DND-41 (cell line): ENCODE measurements at regions not wholly inside any gene's neighbourhood (a gene's known extent, or its start where the extent isn't known, plus 50 kb on each side); places are given as distances from the start of the nearest gene placed in this dataset.

Experiments used
- ATAC-seq: fragments of 200-7000 bp; cut with Tn5 transposase; 3 replicates; pipeline ENCODE4 v1.9.1; 2021; ENCODE audit warnings: low read depth; ENCODE audit not compliant: insufficient read depth
- DNase-seq: peaks from one replicate; pipeline ENCODE4 v3.0.0-alpha.2; 2020
- H2AFZ ChIP-seq: 2 replicates; pipeline ENCODE4 v1.6.0; 2012; ENCODE audit warnings: low read depth, low read length
- H3K27ac ChIP-seq: 2 replicates; pipeline ENCODE4 v1.5.1; 2012; ENCODE audit warnings: low read length, inconsistent platforms
- H3K27me3 ChIP-seq: fragments of 200-600 bp; sonication (generic); 2 replicates; pipeline ENCODE4 v1.6.0; 2012; ENCODE audit warnings: low read length, mild to moderate bottlenecking, inconsistent platforms; ENCODE audit not compliant: insufficient read depth, poor library complexity
- H3K36me3 ChIP-seq: 2 replicates; pipeline ENCODE4 v1.5.1; 2012; ENCODE audit warnings: low read length, inconsistent platforms; ENCODE audit not compliant: insufficient read depth
- H3K4me1 ChIP-seq: 2 replicates; pipeline ENCODE4 v1.5.1; 2012; ENCODE audit warnings: mild to moderate bottlenecking, low read length; ENCODE audit not compliant: insufficient read depth
- H3K4me2 ChIP-seq: 2 replicates; pipeline ENCODE4 v1.6.0; 2012; ENCODE audit warnings: mild to moderate bottlenecking, moderate library complexity, low read length, inconsistent platforms; ENCODE audit not compliant: insufficient read depth
- H3K4me3 ChIP-seq, 2 experiments: fragments of 200-600 bp in 1 of 2; shearing (Covaris generic) in 1 of 2; 2 replicates each; pipeline ENCODE4 v1.5.1; 2012 to 2016; ENCODE audit warnings: inconsistent platforms in 2 of 2, low read length in 2 of 2, mild to moderate bottlenecking in 2 of 2, low read depth in 1 of 2, moderate library complexity in 1 of 2
- H3K79me2 ChIP-seq: 2 replicates; pipeline ENCODE4 v1.6.0; 2012; ENCODE audit warnings: low read length, inconsistent platforms; ENCODE audit not compliant: insufficient read depth
- H3K9ac ChIP-seq: 2 replicates; pipeline ENCODE4 v1.6.0; 2012; ENCODE audit warnings: low read depth, mild to moderate bottlenecking, inconsistent platforms, low read length, moderate library complexity
- H3K9me3 ChIP-seq: 2 replicates; pipeline ENCODE4 v1.5.1; 2012; ENCODE audit warnings: low read length, moderate library complexity, mild to moderate bottlenecking, inconsistent platforms; ENCODE audit not compliant: insufficient read depth, severe bottlenecking
- H4K20me1 ChIP-seq: 2 replicates; pipeline ENCODE4 v1.6.0; 2012; ENCODE audit warnings: low read length; ENCODE audit not compliant: insufficient read depth
- CTCF ChIP-seq: IDR thresholded peaks from 2 replicates; pipeline ENCODE4 v1.5.1; 2012; ENCODE audit warnings: borderline replicate concordance, low read length, moderate library complexity, mild to moderate bottlenecking; ENCODE audit not compliant: poor library complexity, severe bottlenecking; ENCODE audit errors: extremely low read depth
- EZH2 ChIP-seq: IDR thresholded peaks from 3 replicates; pipeline ENCODE4 v1.6.1; 2012; ENCODE audit warnings: borderline replicate concordance, low read depth, mild to moderate bottlenecking, moderate library complexity, low read length, inconsistent platforms; ENCODE audit not compliant: severe bottlenecking

GRCh38 chr5:126186210-126186609 is 237.0 kb upstream of the GRAMD2B start:
- Histone ChIP-seq H3K9ac (no peak overlapping the region), H3K9me3 (no peaks in the 10 kb centered on the region), H3K27me3 (no peaks in the 10 kb centered on the region), H2AFZ (no peak overlapping the region), H3K4me3 (no peak overlapping the region), H3K36me3 (no peaks in the 10 kb centered on the region), H3K4me2 (no peak overlapping the region), H3K27ac (no peak overlapping the region), H3K79me2 (no peaks in the 10 kb centered on the region), H4K20me1 (no peaks in the 10 kb centered on the region), H3K4me1 (no peaks in the 10 kb centered on the region)
- TF ChIP-seq CTCF (no peak), EZH2 (no peak)
- ATAC-seq = no peak
- no peak for DNase-seq

- Histone ChIP-seq H3K9me3 (no peaks in the 10 kb centered on the region), H4K20me1 (no peaks in the 10 kb centered on the region), H3K4me2 (no peak overlapping the region), H3K79me2 (no peaks in the 10 kb centered on the region), H3K36me3 (no peaks in the 10 kb centered on the region), H2AFZ (no peak overlapping the region), H3K27ac (no peak overlapping the region), H3K4me1 (no peaks in the 10 kb centered on the region), H3K4me3 (no peak overlapping the region), H3K9ac (no peak overlapping the region), H3K27me3 (no peaks in the 10 kb centered on the region)
- no peak for TF ChIP-seq CTCF
- TF ChIP-seq EZH2 = no peak
- DNase-seq (no peak), ATAC-seq (no peak)
These were observed 234.4 kb upstream of the GRAMD2B start for GRCh38 chr5:126188804-126189203.

GRCh38 chr5:126189231-126189630 is 234.0 kb upstream of the GRAMD2B start:
- Histone ChIP-seq H3K4me1 (no peaks in the 10 kb centered on the region), H3K9ac (no peak overlapping the region), H3K27me3 (no peaks in the 10 kb centered on the region), H3K4me3 (no peak overlapping the region), H3K36me3 (no peaks in the 10 kb centered on the region), H3K79me2 (no peaks in the 10 kb centered on the region), H4K20me1 (no peaks in the 10 kb centered on the region), H3K27ac (no peak overlapping the region), H3K9me3 (no peaks in the 10 kb centered on the region), H2AFZ (no peak overlapping the region), H3K4me2 (no peak overlapping the region)
- ATAC-seq (no peak), DNase-seq (no peak)
- no peak for TF ChIP-seq CTCF
- no peak for TF ChIP-seq EZH2

- H3K9me3 ChIP-seq = no peaks in the 10 kb centered on the region
- H2AFZ ChIP-seq = no peak overlapping the region
- no peak overlapping the region for H3K27ac ChIP-seq
- H3K4me3 ChIP-seq = no peak overlapping the region
- no peaks in the 10 kb centered on the region for H4K20me1 ChIP-seq
- H3K36me3 ChIP-seq = no peaks in the 10 kb centered on the region
- no peaks in the 10 kb centered on the region for H3K4me1 ChIP-seq
- no peaks in the 10 kb centered on the region for H3K27me3 ChIP-seq
- no peak overlapping the region for H3K4me2 ChIP-seq
- TF ChIP-seq CTCF (no peak), EZH2 (no peak)
- no peak overlapping the region for H3K9ac ChIP-seq
- no peaks in the 10 kb centered on the region for H3K79me2 ChIP-seq
- no peak for DNase-seq
- ATAC-seq = no peak
These were observed 233.3 kb upstream of the GRAMD2B start for GRCh38 chr5:126189862-126190261.
